ENCODE measurements at regions not wholly inside any gene's neighbourhood (a gene's known extent, or its start where the extent isn't known, plus 50 kb on each side); places are given as distances from the start of the nearest gene placed in this dataset.

DNA sequence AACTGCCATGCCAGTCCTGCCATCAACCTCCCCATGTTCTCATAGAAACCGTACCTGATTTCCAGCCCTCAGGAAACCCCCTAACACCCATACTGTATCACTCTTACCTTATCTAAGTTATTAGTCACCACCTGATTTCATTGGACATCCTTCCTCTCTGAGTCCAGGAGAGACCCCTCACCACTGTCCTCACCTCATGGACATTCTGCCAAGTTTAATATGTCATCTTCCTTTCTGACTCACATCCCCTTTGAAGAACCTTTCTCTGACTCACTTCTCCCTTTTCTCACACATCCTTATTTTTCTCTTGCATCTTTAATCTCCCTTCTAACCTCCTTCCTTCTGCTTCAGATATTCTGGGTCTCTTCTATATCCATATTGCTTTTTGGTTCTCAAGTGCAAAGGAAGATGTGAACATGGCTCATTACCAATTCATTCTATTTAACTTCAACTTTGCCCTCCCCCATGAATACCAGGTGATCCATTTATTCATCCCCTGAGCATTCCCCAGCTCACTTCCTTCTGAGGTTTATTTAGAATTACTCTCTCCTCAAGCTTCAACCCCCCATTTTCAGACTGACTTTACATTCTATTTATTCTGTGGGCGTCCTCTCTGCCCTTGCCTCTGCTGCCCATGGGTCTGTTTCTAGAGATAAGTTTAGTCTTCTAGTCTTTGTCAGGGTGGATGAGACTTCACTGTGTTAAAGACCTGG is 206.8 kb upstream of the ESRRG start:
- no peak for DNase-seq
- WGBS, 2 donors (ENCODE audit: low coverage in 1 of 2) = 33 to 83% methylated on average over 1 to 2 of the region's 2 CpGs
- Histone ChIP-seq H3K27ac (no peak overlapping the region), H3K27me3 (no peaks in the 10 kb centered on the region), H3K4me1 (no peaks in the 10 kb centered on the region), H3K4me3 (no peak overlapping the region), H3K36me3 (no peaks in the 10 kb centered on the region), H3K9me3 (no peaks in the 10 kb centered on the region)
- intact Hi-C loops (cut with DNase I; ENCODE audit: low total_unique reads) = no loop called here
- TF ChIP-seq, protein P1, sequence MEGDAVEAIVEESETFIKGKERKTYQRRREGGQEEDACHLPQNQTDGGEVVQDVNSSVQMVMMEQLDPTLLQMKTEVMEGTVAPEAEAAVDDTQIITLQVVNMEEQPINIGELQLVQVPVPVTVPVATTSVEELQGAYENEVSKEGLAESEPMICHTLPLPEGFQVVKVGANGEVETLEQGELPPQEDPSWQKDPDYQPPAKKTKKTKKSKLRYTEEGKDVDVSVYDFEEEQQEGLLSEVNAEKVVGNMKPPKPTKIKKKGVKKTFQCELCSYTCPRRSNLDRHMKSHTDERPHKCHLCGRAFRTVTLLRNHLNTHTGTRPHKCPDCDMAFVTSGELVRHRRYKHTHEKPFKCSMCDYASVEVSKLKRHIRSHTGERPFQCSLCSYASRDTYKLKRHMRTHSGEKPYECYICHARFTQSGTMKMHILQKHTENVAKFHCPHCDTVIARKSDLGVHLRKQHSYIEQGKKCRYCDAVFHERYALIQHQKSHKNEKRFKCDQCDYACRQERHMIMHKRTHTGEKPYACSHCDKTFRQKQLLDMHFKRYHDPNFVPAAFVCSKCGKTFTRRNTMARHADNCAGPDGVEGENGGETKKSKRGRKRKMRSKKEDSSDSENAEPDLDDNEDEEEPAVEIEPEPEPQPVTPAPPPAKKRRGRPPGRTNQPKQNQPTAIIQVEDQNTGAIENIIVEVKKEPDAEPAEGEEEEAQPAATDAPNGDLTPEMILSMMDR (IDR thresholded peaks at IDR 0.05) = no peak
- TF ChIP-seq POLR2A (IDR thresholded peaks at IDR 0.05) = no peak
- no peak for TF ChIP-seq POLR2AphosphoS5 (IDR thresholded peaks at IDR 0.05)
- no peak for TF ChIP-seq EP300 (IDR thresholded peaks at IDR 0.05; ENCODE audit: low read depth)
- in situ Hi-C loops (cut with MboI; ENCODE audit: low pct_ligation_motif_present in 1 of 4, low pct_unique_long_range_greater_than_20kb in 1 of 4, low sequenced_read_pairs in 3 of 4) = no loop called here

DNA sequence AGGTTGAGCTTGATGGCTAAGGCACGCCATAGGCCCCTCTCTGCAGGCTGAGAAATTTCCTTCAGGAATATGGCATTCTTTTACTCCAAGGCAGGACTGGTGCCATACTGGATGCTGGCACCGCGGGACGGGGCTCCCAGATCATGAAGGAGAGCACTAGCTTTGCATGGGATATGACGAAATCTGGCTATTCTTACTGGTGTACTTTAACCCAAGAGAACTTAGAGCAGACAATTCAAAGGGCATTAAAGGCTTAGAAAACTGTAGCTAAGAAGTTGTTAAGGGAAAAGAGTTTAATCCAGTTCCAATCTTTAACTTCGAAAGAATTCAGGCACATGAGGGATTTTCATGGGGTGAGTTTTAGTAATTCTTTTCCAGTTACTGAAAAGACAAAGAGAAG is 204.4 kb upstream of the ESRRG start:
- no peaks in the 10 kb centered on the region for H3K36me3 ChIP-seq
- H3K4me1 ChIP-seq = no peaks in the 10 kb centered on the region
- no peaks in the 10 kb centered on the region for H3K27me3 ChIP-seq
- no peak overlapping the region for H3K4me3 ChIP-seq
- no peaks in the 10 kb centered on the region for H3K9me3 ChIP-seq
- DNase-seq = no peak
- H3K27ac ChIP-seq = no peak overlapping the region
- in situ Hi-C loops (cut with MboI; ENCODE audit: low pct_ligation_motif_present in 1 of 4, low pct_unique_long_range_greater_than_20kb in 1 of 4, low sequenced_read_pairs in 3 of 4) (no loop called here), intact Hi-C loops (cut with DNase I; ENCODE audit: low total_unique reads) (no loop called here)
- no peak for TF ChIP-seq EP300 (IDR thresholded peaks at IDR 0.05; ENCODE audit: low read depth)
- no peak for TF ChIP-seq POLR2A (IDR thresholded peaks at IDR 0.05)
- TF ChIP-seq, protein P1 (IDR thresholded peaks at IDR 0.05) = no peak
- TF ChIP-seq POLR2AphosphoS5 (IDR thresholded peaks at IDR 0.05) = no peak
- WGBS, 2 donors (ENCODE audit: low coverage in 1 of 2) = 91 to 94% methylated on average over 1 to 6 of the region's 6 CpGs

GRCh38 chr1:216926720-216927510 is 203.7 kb upstream of the ESRRG start:
- Histone ChIP-seq H3K9me3 (no peaks in the 10 kb centered on the region), H3K27me3 (no peaks in the 10 kb centered on the region), H3K36me3 (no peaks in the 10 kb centered on the region), H3K4me3 (no peak overlapping the region), H3K27ac (no peak overlapping the region), H3K4me1 (no peaks in the 10 kb centered on the region)
- in situ Hi-C loops (cut with MboI; ENCODE audit: low pct_ligation_motif_present in 1 of 4, low pct_unique_long_range_greater_than_20kb in 1 of 4, low sequenced_read_pairs in 3 of 4) (no loop called here), intact Hi-C loops (cut with DNase I; ENCODE audit: low total_unique reads) (no loop called here)
- 72 to 79% methylated on average over 9 to 11 of the region's 11 CpGs for WGBS, 2 donors (ENCODE audit: low coverage in 1 of 2)
- no peak for TF ChIP-seq POLR2A (IDR thresholded peaks at IDR 0.05)
- TF ChIP-seq EP300 (IDR thresholded peaks at IDR 0.05; ENCODE audit: low read depth) = no peak
- DNase-seq = no peak

GRCh38 chr1:216925962-216926625 is 202.9 kb upstream of the ESRRG start:
- 74 to 85% methylated on average over 2 to 7 of the region's 7 CpGs for WGBS, 2 donors (ENCODE audit: low coverage in 1 of 2)
- in situ Hi-C loops (cut with MboI; ENCODE audit: low pct_ligation_motif_present in 1 of 4, low pct_unique_long_range_greater_than_20kb in 1 of 4, low sequenced_read_pairs in 3 of 4) = no loop called here
- H3K4me1 ChIP-seq = no peaks in the 10 kb centered on the region

More at GRCh38 chr1:216925962-216926625, 202.9 kb upstream of the ESRRG start:
- intact Hi-C loops (cut with DNase I; ENCODE audit: low total_unique reads) = no loop called here
- no peak for DNase-seq
- TF ChIP-seq POLR2A (IDR thresholded peaks at IDR 0.05) = no peak
- TF ChIP-seq, protein P1 (IDR thresholded peaks at IDR 0.05) = no peak
- TF ChIP-seq POLR2AphosphoS5 (IDR thresholded peaks at IDR 0.05) = no peak
- no peak for TF ChIP-seq EP300 (IDR thresholded peaks at IDR 0.05; ENCODE audit: low read depth)
- no peaks in the 10 kb centered on the region for H3K9me3 ChIP-seq
- no peak overlapping the region for H3K27ac ChIP-seq
- H3K36me3 ChIP-seq = no peaks in the 10 kb centered on the region
- H3K4me3 ChIP-seq = no peak overlapping the region
- H3K27me3 ChIP-seq = no peaks in the 10 kb centered on the region
